ENCODE measurements at regions not wholly inside any gene's neighbourhood (a gene's known extent, or its start where the extent isn't known, plus 50 kb on each side); places are given as distances from the start of the nearest gene placed in this dataset.

GRCh38 chr15:95726891-95727290 is 603.6 kb upstream of the NR2F2 start:
- no peak for TF ChIP-seq CTCF (IDR thresholded peaks at IDR 0.05)

- no peak for TF ChIP-seq CTCF (IDR thresholded peaks at IDR 0.05)
Observed at GRCh38 chr15:95733931-95734330, 596.6 kb upstream of the NR2F2 start.

GRCh38 chr15:95734422-95735316 is 595.8 kb upstream of the NR2F2 start:
- TF ChIP-seq CTCF (IDR thresholded peaks at IDR 0.05): no peak

- no peak for TF ChIP-seq CTCF (IDR thresholded peaks at IDR 0.05)
Observed at GRCh38 chr15:95737060-95737459, 593.4 kb upstream of the NR2F2 start.

- TF ChIP-seq CTCF (IDR thresholded peaks at IDR 0.05): no peak
Observed at GRCh38 chr15:95739131-95739530, 591.4 kb upstream of the NR2F2 start.

- TF ChIP-seq CTCF (IDR thresholded peaks at IDR 0.05): no peak
Observed at GRCh38 chr15:95741830-95742229, 588.7 kb upstream of the NR2F2 start.

GRCh38 chr15:95742256-95742655 is 588.2 kb upstream of the NR2F2 start:
- no peak for TF ChIP-seq CTCF (IDR thresholded peaks at IDR 0.05)
